Heart left ventricle (tissue), 16 donors: ENCODE measurements at regions not wholly inside any gene's neighbourhood (a gene's known extent, or its start where the extent isn't known, plus 50 kb on each side); places are given as distances from the start of the nearest gene placed in this dataset.

ENCODE experiments used
- ATAC-seq, 4 donors: fragments of 200-7000 bp; cut with Tn5 transposase; one replicate each; pipeline ENCODE4 v1.9.1; 2020 to 2022; ENCODE audit warnings: moderate library complexity in 4 of 4, mild to moderate bottlenecking in 3 of 4, moderate number of reproducible peaks in 1 of 4
- DNase-seq, 5 donors: peaks; one replicate each; pipeline ENCODE4 v3.0.0-alpha.2; 2020
- H3K27ac ChIP-seq, 12 donors: fragments of 200-600 bp; sonication (generic) in 4 of 12; one replicate each; pipeline versions ENCODE4 v1.5.0 to v1.8.0; 2016 to 2022; ENCODE audit warnings: mild to moderate bottlenecking in 2 of 12
- H3K27me3 ChIP-seq, 9 donors: fragments of 200-600 bp; sonication (generic) in 2 of 9; one replicate each; pipeline versions ENCODE4 v1.5.1 to v1.8.0; 2016 to 2022; ENCODE audit warnings: mild to moderate bottlenecking in 3 of 9
- H3K36me3 ChIP-seq, 9 donors: fragments of 200-600 bp; sonication (generic) in 2 of 9; one replicate each; pipeline versions ENCODE4 v1.5.0 to v1.8.0; 2018 to 2022; ENCODE audit warnings: mild to moderate bottlenecking in 2 of 9
- H3K4me1 ChIP-seq, 12 donors: fragments of 200-600 bp; sonication (generic) in 4 of 12; one replicate each; pipeline versions ENCODE4 v1.5.0 to v1.8.0; 2016 to 2022; ENCODE audit warnings: mild to moderate bottlenecking in 3 of 12
- H3K4me3 ChIP-seq, 12 donors: fragments of 200-600 bp; sonication (generic) in 4 of 12; one replicate each; pipeline versions ENCODE4 v1.5.0 to v1.8.0; 2017 to 2022; ENCODE audit warnings: mild to moderate bottlenecking in 9 of 12, moderate library complexity in 4 of 12
- H3K9me3 ChIP-seq, 12 donors: fragments of 200-600 bp; sonication (generic) in 4 of 12; one replicate each; pipeline versions ENCODE4 v1.5.0 to v1.8.0; 2016 to 2022; ENCODE audit warnings: mild to moderate bottlenecking in 1 of 12
- CTCF ChIP-seq, 12 donors: fragments of 200-600 bp; sonication (generic) in 4 of 12; IDR thresholded peaks; one replicate each; pipeline versions ENCODE4 v1.5.0 to v1.8.0; 2018 to 2022; ENCODE audit warnings: antibody characterized with exemption in 12 of 12, mild to moderate bottlenecking in 5 of 12
- POLR2A ChIP-seq, 2 donors: fragments of 450-650 bp; IDR thresholded peaks; one replicate each; pipeline ENCODE4 v1.6.1; 2017; ENCODE audit warnings: antibody characterized with exemption in 2 of 2, mild to moderate bottlenecking in 2 of 2, moderate library complexity in 2 of 2
- WGBS, 4 donors: extraction: QIAGEN DNeasy Blood & Tissue Kit in 2 of 4; methylation state at CpG; one replicate each; pipeline versions ENCODE4 v1.1.5 to v1.1.7; 2013 to 2018; 5-methylcytosine and 5-hydroxymethylcytosine counted together
- intact Hi-C, 10 donors: fragments of 100-400 bp; cut with DNase I; formaldehyde crosslinking; loops; one replicate each; pipeline versions ENCODE4 v1.11.1 to v1.14.2; 2022
- donor health status: ischemic (EF 13 %, LVEDD 7.1; RV severe dilation, severe dysfunction).
- donor health status: healthy with polysubstance abuse.
- donor health status: DM: no; HTN: yes; CAD: no.
- donor health status: DM: no; HTN: no; CAD: no.
- donor health status: ischemic (EF 25% LVEDD 6.9; RV normal size, moderate dysfunction).
- donor health status: ischemic (EF 25% LVEDD 5.7; RV mildly dilated, moderate dysfunction).
- donor health status: healthy.
- donor health status: DM: yes; HTN: yes; CAD: no.
- donor health status: ischemic (EF 35%, LVEDD 5.7; RV mildly dilated, moderate dysfunction).
- donor health status: nonischemic (EF 11% LVEDD 7.7; RV severe dilation, severe dysfunction).
- donor health status: DM: yes; HTN: yes; CAD: no.
- donor health status: PGD.
- donor health status: ischemic (EF 29% LVEDD 5.4; RV normal size, mild dysfunction).
- donor health status: nonischemic (EF 23%, LVEDD 6.1; RV moderate dilation, normal function).

- no peaks in the 10 kb centered on the region for H3K36me3 ChIP-seq
- H3K9me3 ChIP-seq, result peaks cover 0 to 6% (median 0%) of the 10 kb centered on the region in 12 donors
- no peak for TF ChIP-seq CTCF (IDR thresholded peaks at IDR 0.05)
- TF ChIP-seq POLR2A (IDR thresholded peaks at IDR 0.05), result no peak
- 37 to 55% (median 43%) methylated on average over 1 of the region's 1 CpG for WGBS, 4 donors
- H3K27ac ChIP-seq, result no peak overlapping the region
- intact Hi-C loops, result no loop called here
- peaks cover 0 to 15% (median 0%) of the 10 kb centered on the region in 12 donors for H3K4me1 ChIP-seq
- ATAC-seq, result no peak
- no peak for DNase-seq
- no peaks in the 10 kb centered on the region for H3K27me3 ChIP-seq
- no peak overlapping the region for H3K4me3 ChIP-seq
Observed at GRCh38 chr1:221154932-221155331, 275.7 kb downstream of the HLX start.

- Histone ChIP-seq H3K36me3 (no peaks in the 10 kb centered on the region), H3K27ac (no peak overlapping the region), H3K9me3 (no peaks in the 10 kb centered on the region), H3K4me3 (no peak overlapping the region), H3K27me3 (no peaks in the 10 kb centered on the region), H3K4me1 (peaks cover 0 to 30% (median 8%) of the 10 kb centered on the region in 12 donors)
- intact Hi-C loops, result no loop called here
- ATAC-seq (no peak), DNase-seq (no peak)
- WGBS, 4 donors, result 61 to 75% (median 69%) methylated on average over 6 of the region's 6 CpGs
- no peak for TF ChIP-seq CTCF (IDR thresholded peaks at IDR 0.05)
- no peak for TF ChIP-seq POLR2A (IDR thresholded peaks at IDR 0.05)
Observed at GRCh38 chr1:221157026-221157761, 278.0 kb downstream of the HLX start.

- no peak for ATAC-seq
- no peaks in the 10 kb centered on the region for H3K27me3 ChIP-seq
- intact Hi-C loops, result no loop called here
- 80 to 97% (median 96%) methylated on average over 2 of the region's 2 CpGs for WGBS, 4 donors
- DNase-seq, result no peak
- no peak overlapping the region for H3K27ac ChIP-seq
- no peaks in the 10 kb centered on the region for H3K9me3 ChIP-seq
- peaks cover 0 to 54% (median 9%) of the 10 kb centered on the region in 12 donors for H3K4me1 ChIP-seq
- no peak overlapping the region for H3K4me3 ChIP-seq
- TF ChIP-seq POLR2A (IDR thresholded peaks at IDR 0.05) (no peak), CTCF (IDR thresholded peaks at IDR 0.05) (no peak)
- H3K36me3 ChIP-seq, result no peaks in the 10 kb centered on the region
Observed at GRCh38 chr1:221159608-221160007, 280.4 kb downstream of the HLX start.

GRCh38 chr1:221161571-221162041 lies 282.4 kb downstream of the HLX start:
- intact Hi-C loops, result no loop called here
- peaks cover 0 to 69% (median 11%) of the 10 kb centered on the region in 12 donors for H3K4me1 ChIP-seq
- 29 to 56% (median 41%) methylated on average over 1 of the region's 1 CpG for WGBS, 4 donors

More at GRCh38 chr1:221161571-221162041, 282.4 kb downstream of the HLX start:
- Histone ChIP-seq H3K36me3 (no peaks in the 10 kb centered on the region), H3K27ac (peak overlapping the region in 4 of 12 donors; percentile 3 to 78 (median 6)), H3K4me3 (no peak overlapping the region), H3K9me3 (no peaks in the 10 kb centered on the region), H3K27me3 (no peaks in the 10 kb centered on the region)
- peak in 3 of 4 donors; percentile 24 to 59 (median 50) for ATAC-seq
- no peak for DNase-seq
- TF ChIP-seq CTCF (IDR thresholded peaks at IDR 0.05) (no peak), POLR2A (IDR thresholded peaks at IDR 0.05) (no peak)
